H1 (cell line): ENCODE measurements at regions not wholly inside any gene's neighbourhood (a gene's known extent, or its start where the extent isn't known, plus 50 kb on each side); places are given as distances from the start of the nearest gene placed in this dataset.

Experiments used
- CTBP2 ChIP-seq: IDR thresholded peaks from 2 replicates; pipeline ENCODE4 v1.7.0; 2011; ENCODE audit warnings: borderline replicate concordance, mild to moderate bottlenecking, moderate library complexity, mixed read lengths, low read length; ENCODE audit not compliant: insufficient read depth, insufficient read length
- KDM5A ChIP-seq: fragments of 200-600 bp; IDR thresholded peaks from 2 replicates; pipeline ENCODE4 v1.7.1; 2012; ENCODE audit warnings: mild to moderate bottlenecking, low read length, inconsistent platforms, mixed read lengths
- RBBP5 ChIP-seq: IDR thresholded peaks from 2 replicates; pipeline ENCODE4 v1.7.1; 2012; ENCODE audit warnings: low read depth, mild to moderate bottlenecking, inconsistent platforms, low read length, moderate library complexity, borderline replicate concordance

DNA sequence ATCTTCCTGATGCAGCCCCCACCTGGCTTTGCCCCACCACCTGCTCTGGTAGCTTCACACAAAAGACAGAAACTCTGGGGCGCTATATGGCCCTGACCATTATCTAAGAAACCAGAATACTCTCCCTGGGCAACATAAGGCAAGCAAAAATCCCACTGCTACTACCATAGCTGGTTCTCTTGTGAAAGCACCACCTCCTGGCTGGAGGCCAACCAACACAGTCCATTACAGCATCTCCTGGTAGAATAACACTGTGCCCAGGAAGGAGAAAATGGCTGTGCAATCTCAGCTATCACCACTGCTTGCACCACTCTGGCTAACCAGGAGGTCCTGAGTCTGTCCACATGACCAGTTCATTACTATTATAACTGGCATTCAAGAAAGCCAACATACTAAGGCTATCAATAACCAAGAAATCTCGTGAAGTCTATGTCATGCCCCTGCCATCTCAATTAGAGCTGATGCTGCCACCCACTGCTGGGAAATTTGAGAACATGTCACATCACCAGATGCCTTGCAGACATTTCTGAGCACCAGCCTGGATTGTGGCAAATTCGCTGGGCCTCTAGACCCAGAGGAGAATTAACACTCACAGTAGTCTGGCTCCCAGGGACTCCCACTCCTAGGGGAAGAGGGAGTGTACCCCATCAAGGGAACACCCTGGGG, 1114.8 kb downstream of the ROBO2 start (continued):
- TF ChIP-seq CTBP2 (no peak), KDM5A (no peak), RBBP5 (no peak)
